BJ (cell line): ENCODE measurements at regions not wholly inside any gene's neighbourhood (a gene's known extent, or its start where the extent isn't known, plus 50 kb on each side); places are given as distances from the start of the nearest gene placed in this dataset.

ENCODE experiments used
- CTCF ChIA-PET: fragments of 350-600 bp; formaldehyde crosslinking; extraction: SDS; loops from one replicate; lab custom pipeline; 2021; ENCODE audit warnings: antibody characterized with exemption, inconsistent platforms; lab: Yijun Ruan, JAX
- POLR2A ChIA-PET: fragments of 300-600 bp; sonication (Branson Sonifier 250); formaldehyde crosslinking; extraction: SDS; loops from one replicate; lab custom pipeline; 2021; ENCODE audit warnings: antibody characterized with exemption; lab: Charles Lee
- DNase-seq: peaks from one replicate; pipeline ENCODE4 v3.0.0-alpha.2; 2011; ENCODE audit warnings: low read depth
- H3K27me3 ChIP-seq: 2 replicates; pipeline ENCODE4 v1.6.0; 2011; ENCODE audit warnings: low read length; ENCODE audit not compliant: control insufficient read depth, insufficient read depth
- H3K36me3 ChIP-seq: 2 replicates; pipeline ENCODE4 v1.5.1; 2011; ENCODE audit warnings: low read length; ENCODE audit not compliant: control insufficient read depth, insufficient read depth
- H3K4me3 ChIP-seq: 2 replicates; pipeline ENCODE4 v1.5.1; 2011; ENCODE audit warnings: low read depth, mild to moderate bottlenecking, control low read depth, low read length
- CTCF ChIP-seq: IDR thresholded peaks from 2 replicates; pipeline ENCODE4 v1.5.1; 2011; ENCODE audit warnings: low read depth, mild to moderate bottlenecking, control low read depth, inconsistent platforms, low read length, moderate library complexity; ENCODE audit not compliant: insufficient read depth

DNA sequence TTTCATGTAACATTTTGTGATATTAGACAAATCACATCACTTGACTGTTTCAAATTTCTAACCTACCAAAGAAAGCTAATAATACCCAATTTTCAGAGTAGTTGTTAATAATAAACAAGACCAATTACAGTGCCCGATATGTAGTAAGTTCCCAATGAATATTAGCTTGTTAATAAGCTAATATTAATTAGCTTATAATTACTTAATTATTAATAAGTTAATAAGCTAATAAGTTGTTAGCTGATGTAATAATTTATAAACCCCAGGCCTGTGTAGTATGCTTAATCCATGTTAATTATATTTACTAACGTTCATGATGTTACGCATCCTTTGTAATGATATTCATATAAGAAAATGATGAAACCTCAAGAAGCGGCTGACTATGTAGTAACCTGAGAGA is 643.8 kb upstream of the KIRREL3 start:
- H3K4me3 ChIP-seq = no peak overlapping the region
- peaks cover 1% of the 10 kb centered on the region; the same call in 1 of the 2 replicates for H3K27me3 ChIP-seq
- no peaks in the 10 kb centered on the region for H3K36me3 ChIP-seq
- no peak for DNase-seq
- ChIA-PET POLR2A (interaction anchor here (0.6 kb wide), 1 partner anchor 652 kb away, joined by 4 read pairs; no protein-coding TSS in a partner anchor), CTCF (no interaction called here)
- TF ChIP-seq CTCF = no peak

- no peak for DNase-seq
- H3K27me3 ChIP-seq = peaks cover 1% of the 10 kb centered on the region; the same call in 1 of the 2 replicates
- ChIA-PET POLR2A (no interaction called here), CTCF (no interaction called here)
- H3K36me3 ChIP-seq = no peaks in the 10 kb centered on the region
- TF ChIP-seq CTCF = no peak
- no peak overlapping the region for H3K4me3 ChIP-seq
These were observed 642.9 kb upstream of the KIRREL3 start for GRCh38 chr11:127643268-127644058.

GRCh38 chr11:127640561-127641451 is 640.2 kb upstream of the KIRREL3 start:
- TF ChIP-seq CTCF = no peak
- ChIA-PET POLR2A (no interaction called here), CTCF (no interaction called here)
- Histone ChIP-seq H3K36me3 (no peaks in the 10 kb centered on the region), H3K4me3 (no peak overlapping the region), H3K27me3 (peaks cover 1% of the 10 kb centered on the region; the same call in 1 of the 2 replicates)
- no peak for DNase-seq

DNA sequence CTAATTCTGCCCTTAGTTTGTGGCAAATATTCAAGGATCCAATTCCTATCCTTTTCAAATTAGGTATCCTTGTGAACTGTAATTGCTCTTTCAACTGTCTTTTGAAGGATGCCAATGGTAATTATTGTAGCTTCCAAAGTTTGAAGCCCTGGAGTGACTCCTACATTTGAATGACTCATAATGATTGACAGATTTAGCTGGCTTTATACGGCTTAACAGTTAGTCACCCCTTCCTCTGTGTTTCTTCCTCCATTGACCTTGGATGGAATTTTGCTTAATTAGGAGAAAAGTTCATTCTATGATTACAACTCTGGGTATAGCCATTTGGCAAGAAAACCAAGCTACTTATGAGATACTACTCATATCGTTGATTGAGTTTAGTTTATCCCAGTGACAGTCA is 639.3 kb upstream of the KIRREL3 start:
- CTCF ChIA-PET = no interaction called here
- POLR2A ChIA-PET = no interaction called here
- no peak for TF ChIP-seq CTCF
- H3K4me3 ChIP-seq = no peak overlapping the region
- DNase-seq = no peak
- H3K36me3 ChIP-seq = no peaks in the 10 kb centered on the region
- peaks cover 1% of the 10 kb centered on the region; the same call in 1 of the 2 replicates for H3K27me3 ChIP-seq
